GM06990 (cell line): ENCODE measurements at regions not wholly inside any gene's neighbourhood (a gene's known extent, or its start where the extent isn't known, plus 50 kb on each side); places are given as distances from the start of the nearest gene placed in this dataset.
"Not testable (repeated sequence)": the region's sequence is repeated elsewhere in the genome, so short reads cannot be mapped to it uniquely, and the experiment has no call there.

Source experiments
- DNase-seq: peaks from one replicate; pipeline ENCODE4 v3.0.0-alpha.2; 2011; ENCODE audit not compliant: insufficient read length; ENCODE audit errors: extremely low read depth
- H3K27me3 ChIP-seq: replicated peaks from 2 replicates; pipeline ENCODE4 v1.6.0; 2011; ENCODE audit warnings: low read length; ENCODE audit not compliant: control insufficient read depth, insufficient read depth
- H3K36me3 ChIP-seq: 2 replicates; pipeline ENCODE4 v1.5.1; 2011; ENCODE audit warnings: low read length; ENCODE audit not compliant: control insufficient read depth, insufficient read depth
- H3K4me3 ChIP-seq: replicated peaks from 2 replicates; pipeline ENCODE4 v1.5.1; 2011; ENCODE audit warnings: low read depth, mild to moderate bottlenecking, control low read depth, low read length
- TF ChIP-seq, protein P1 (sequence below): IDR thresholded peaks from 2 replicates; pipeline ENCODE4 v1.5.1; 2011; ENCODE audit warnings: low read length, control low read depth, mild to moderate bottlenecking, inconsistent platforms; ENCODE audit not compliant: insufficient read depth, poor library complexity, severe bottlenecking

GRCh38 chr13:84607261-84608013 is 725.2 kb upstream of the SLITRK1 start:
- DNase-seq, result no peak

GRCh38 chr13:84606616-84607015 is 724.3 kb upstream of the SLITRK1 start:
- no peak for DNase-seq
- no peaks in the 10 kb centered on the region for H3K36me3 ChIP-seq
- TF ChIP-seq, protein P1, sequence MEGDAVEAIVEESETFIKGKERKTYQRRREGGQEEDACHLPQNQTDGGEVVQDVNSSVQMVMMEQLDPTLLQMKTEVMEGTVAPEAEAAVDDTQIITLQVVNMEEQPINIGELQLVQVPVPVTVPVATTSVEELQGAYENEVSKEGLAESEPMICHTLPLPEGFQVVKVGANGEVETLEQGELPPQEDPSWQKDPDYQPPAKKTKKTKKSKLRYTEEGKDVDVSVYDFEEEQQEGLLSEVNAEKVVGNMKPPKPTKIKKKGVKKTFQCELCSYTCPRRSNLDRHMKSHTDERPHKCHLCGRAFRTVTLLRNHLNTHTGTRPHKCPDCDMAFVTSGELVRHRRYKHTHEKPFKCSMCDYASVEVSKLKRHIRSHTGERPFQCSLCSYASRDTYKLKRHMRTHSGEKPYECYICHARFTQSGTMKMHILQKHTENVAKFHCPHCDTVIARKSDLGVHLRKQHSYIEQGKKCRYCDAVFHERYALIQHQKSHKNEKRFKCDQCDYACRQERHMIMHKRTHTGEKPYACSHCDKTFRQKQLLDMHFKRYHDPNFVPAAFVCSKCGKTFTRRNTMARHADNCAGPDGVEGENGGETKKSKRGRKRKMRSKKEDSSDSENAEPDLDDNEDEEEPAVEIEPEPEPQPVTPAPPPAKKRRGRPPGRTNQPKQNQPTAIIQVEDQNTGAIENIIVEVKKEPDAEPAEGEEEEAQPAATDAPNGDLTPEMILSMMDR, result no peak
- no peaks in the 10 kb centered on the region for H3K27me3 ChIP-seq
- H3K4me3 ChIP-seq, result no peak overlapping the region

More at GRCh38 chr13:84607261-84608013, 725.2 kb upstream of the SLITRK1 start:
- TF ChIP-seq, protein P1, result no peak
- Histone ChIP-seq H3K4me3 (no peak overlapping the region), H3K36me3 (no peaks in the 10 kb centered on the region), H3K27me3 (no peaks in the 10 kb centered on the region)

DNA sequence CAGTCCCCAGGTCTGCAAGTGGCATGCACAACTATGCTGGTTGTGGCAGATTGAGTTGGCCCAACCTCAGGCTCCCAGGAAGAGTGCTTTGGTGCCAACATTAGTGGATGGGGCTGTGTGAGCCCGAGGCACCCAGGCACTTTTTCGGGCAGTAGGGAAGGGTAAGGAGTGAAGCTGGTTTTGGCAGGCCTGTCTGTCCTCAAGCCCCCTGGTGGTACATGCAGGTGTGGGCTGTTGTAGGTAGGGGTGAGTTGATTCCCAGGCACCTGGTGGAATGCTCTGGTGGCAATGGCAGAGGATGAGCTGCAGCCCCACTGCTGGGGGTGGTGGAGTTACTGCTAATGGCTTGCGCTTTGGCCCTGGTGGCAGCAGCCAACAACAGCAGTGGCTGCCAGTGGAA is 723.7 kb upstream of the SLITRK1 start:
- TF ChIP-seq, protein P1, result no peak
- Histone ChIP-seq H3K4me3 (no peak overlapping the region), H3K36me3 (no peaks in the 10 kb centered on the region), H3K27me3 (no peaks in the 10 kb centered on the region)
- no peak for DNase-seq

DNA sequence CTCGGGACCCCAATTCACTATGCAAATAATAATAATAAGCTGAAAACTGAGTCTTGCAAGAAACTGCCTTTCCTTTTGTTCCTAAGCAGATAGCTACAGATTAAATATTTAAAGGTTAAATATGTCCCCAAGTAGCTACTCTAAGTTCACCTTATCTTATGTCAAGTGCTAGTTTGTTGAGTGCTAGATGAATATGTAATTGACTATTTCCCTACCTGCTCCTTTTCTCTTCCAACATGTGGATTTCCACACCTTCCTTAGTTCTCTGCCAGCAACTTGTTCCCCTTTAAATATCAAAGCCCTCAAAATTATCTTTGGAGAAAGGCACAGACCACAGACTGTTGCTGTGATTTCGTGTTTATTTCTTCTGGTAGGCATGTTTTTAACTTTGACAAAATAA is 709.2 kb upstream of the SLITRK1 start:
- TF ChIP-seq, protein P1, result no peak
- no peaks in the 10 kb centered on the region for H3K27me3 ChIP-seq
- DNase-seq, result no peak
- H3K4me3 ChIP-seq, result no peak overlapping the region
- H3K36me3 ChIP-seq, result no peaks in the 10 kb centered on the region

GRCh38 chr13:84590663-84591062 is 708.4 kb upstream of the SLITRK1 start:
- TF ChIP-seq, protein P1, result no peak
- Histone ChIP-seq H3K36me3 (no peaks in the 10 kb centered on the region), H3K4me3 (no peak overlapping the region), H3K27me3 (no peaks in the 10 kb centered on the region)
- DNase-seq, result no peak

DNA sequence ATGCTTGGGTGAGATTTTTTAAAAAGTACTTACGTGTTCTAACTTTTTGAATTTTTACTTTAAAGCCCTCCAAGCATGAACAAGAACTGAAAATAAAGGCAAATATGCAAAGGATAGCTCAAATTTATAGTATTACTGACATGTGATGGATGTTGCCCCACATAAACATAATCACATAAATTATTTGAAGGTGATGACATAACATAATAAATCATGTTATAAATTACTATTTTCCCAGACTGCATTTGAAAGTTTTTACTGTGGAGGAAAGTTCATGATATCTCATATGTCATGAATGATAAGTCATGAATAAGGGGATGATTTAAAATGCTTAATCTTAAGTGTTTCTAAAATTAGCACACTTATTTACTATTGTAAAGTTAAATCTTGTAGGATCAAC is 705.7 kb upstream of the SLITRK1 start:
- Histone ChIP-seq H3K27me3 (no peaks in the 10 kb centered on the region), H3K36me3 (no peaks in the 10 kb centered on the region), H3K4me3 (no peak overlapping the region)
- TF ChIP-seq, protein P1, result no peak
- DNase-seq, result no peak

GRCh38 chr13:84579901-84580300 is 697.6 kb upstream of the SLITRK1 start:
- not testable (repeated sequence) for H3K36me3 ChIP-seq, DNase-seq, H3K4me3 ChIP-seq, H3K27me3 ChIP-seq
